ENCODE measurements at regions not wholly inside any gene's neighbourhood (a gene's known extent, or its start where the extent isn't known, plus 50 kb on each side); places are given as distances from the start of the nearest gene placed in this dataset.

- Histone ChIP-seq H3K4me1 (no peaks in the 10 kb centered on the region), H3K27ac (no peak overlapping the region), H3K36me3 (no peaks in the 10 kb centered on the region), H3K9me3 (no peaks in the 10 kb centered on the region), H3K4me3 (no peak overlapping the region), H3K27me3 (no peaks in the 10 kb centered on the region)
- intact Hi-C loops (cut with DNase I; ENCODE audit: low total_unique reads) (no loop called here), in situ Hi-C loops (cut with MboI; ENCODE audit: low pct_ligation_motif_present in 1 of 4, low pct_unique_long_range_greater_than_20kb in 1 of 4, low sequenced_read_pairs in 3 of 4) (no loop called here)
- DNase-seq: peak; percentile 44
- WGBS, 2 donors (ENCODE audit: low coverage in 1 of 2): 34 to 87% methylated on average over 7 to 10 of the region's 10 CpGs
- TF ChIP-seq POLR2AphosphoS5 (IDR thresholded peaks at IDR 0.05) (no peak), POLR2A (IDR thresholded peaks at IDR 0.05) (no peak), CTCF (IDR thresholded peaks at IDR 0.05) (peak in 3 of 5 experiments; percentile 17 to 40 (median 20)), EP300 (IDR thresholded peaks at IDR 0.05; ENCODE audit: low read depth) (no peak)
Measured at GRCh38 chr6:14321992-14322772, 204.6 kb downstream of the CD83 start.

- H3K36me3 ChIP-seq: no peaks in the 10 kb centered on the region
- no peak for DNase-seq
- no peaks in the 10 kb centered on the region for H3K27me3 ChIP-seq
- no peaks in the 10 kb centered on the region for H3K9me3 ChIP-seq
- H3K4me3 ChIP-seq: no peak overlapping the region
- TF ChIP-seq EP300 (IDR thresholded peaks at IDR 0.05; ENCODE audit: low read depth): no peak
- no peak for TF ChIP-seq POLR2AphosphoS5 (IDR thresholded peaks at IDR 0.05)
- TF ChIP-seq CTCF (IDR thresholded peaks at IDR 0.05): no peak
- no peak for TF ChIP-seq POLR2A (IDR thresholded peaks at IDR 0.05)
- in situ Hi-C loops (cut with MboI; ENCODE audit: low pct_ligation_motif_present in 1 of 4, low pct_unique_long_range_greater_than_20kb in 1 of 4, low sequenced_read_pairs in 3 of 4): no loop called here
- intact Hi-C loops (cut with DNase I; ENCODE audit: low total_unique reads): no loop called here
- H3K27ac ChIP-seq: no peak overlapping the region
- 94% methylated on average over 3 of the region's 3 CpGs; no CpG with 5 or more reads in 1 of the 2 donors for WGBS, 2 donors (ENCODE audit: low coverage in 1 of 2)
- no peaks in the 10 kb centered on the region for H3K4me1 ChIP-seq
Measured at GRCh38 chr6:14322841-14323240, 205.3 kb downstream of the CD83 start.

GRCh38 chr6:14326774-14327173, 209.2 kb downstream of the CD83 start:
- Histone ChIP-seq H3K27ac (no peak overlapping the region), H3K36me3 (no peaks in the 10 kb centered on the region), H3K27me3 (no peaks in the 10 kb centered on the region), H3K4me1 (no peaks in the 10 kb centered on the region), H3K9me3 (no peaks in the 10 kb centered on the region), H3K4me3 (no peak overlapping the region)
- WGBS, 2 donors (ENCODE audit: low coverage in 1 of 2): 90 to 91% methylated on average over 2 of the region's 2 CpGs
- TF ChIP-seq CTCF (IDR thresholded peaks at IDR 0.05): no peak
- no peak for TF ChIP-seq EP300 (IDR thresholded peaks at IDR 0.05; ENCODE audit: low read depth)
- TF ChIP-seq POLR2A (IDR thresholded peaks at IDR 0.05): no peak
- no peak for TF ChIP-seq POLR2AphosphoS5 (IDR thresholded peaks at IDR 0.05)
- DNase-seq: no peak
- intact Hi-C loops (cut with DNase I; ENCODE audit: low total_unique reads): no loop called here
- in situ Hi-C loops (cut with MboI; ENCODE audit: low pct_ligation_motif_present in 1 of 4, low pct_unique_long_range_greater_than_20kb in 1 of 4, low sequenced_read_pairs in 3 of 4): no loop called here

- TF ChIP-seq CTCF (IDR thresholded peaks at IDR 0.05): no peak
- no peak for TF ChIP-seq EP300 (IDR thresholded peaks at IDR 0.05; ENCODE audit: low read depth)
- no peak for TF ChIP-seq POLR2AphosphoS5 (IDR thresholded peaks at IDR 0.05)
- TF ChIP-seq POLR2A (IDR thresholded peaks at IDR 0.05): no peak
- in situ Hi-C loops (cut with MboI; ENCODE audit: low pct_ligation_motif_present in 1 of 4, low pct_unique_long_range_greater_than_20kb in 1 of 4, low sequenced_read_pairs in 3 of 4) (no loop called here), intact Hi-C loops (cut with DNase I; ENCODE audit: low total_unique reads) (no loop called here)
- Histone ChIP-seq H3K36me3 (no peaks in the 10 kb centered on the region), H3K27me3 (no peaks in the 10 kb centered on the region), H3K27ac (no peak overlapping the region), H3K4me3 (no peak overlapping the region), H3K4me1 (no peaks in the 10 kb centered on the region), H3K9me3 (no peaks in the 10 kb centered on the region)
- no peak for DNase-seq
- WGBS, 2 donors (ENCODE audit: low coverage in 1 of 2): 89 to 93% methylated on average over 9 of the region's 9 CpGs
Measured at GRCh38 chr6:14328163-14328562, 210.6 kb downstream of the CD83 start.
